ENCODE measurements at regions not wholly inside any gene's neighbourhood (a gene's known extent, or its start where the extent isn't known, plus 50 kb on each side); places are given as distances from the start of the nearest gene placed in this dataset.

DNA sequence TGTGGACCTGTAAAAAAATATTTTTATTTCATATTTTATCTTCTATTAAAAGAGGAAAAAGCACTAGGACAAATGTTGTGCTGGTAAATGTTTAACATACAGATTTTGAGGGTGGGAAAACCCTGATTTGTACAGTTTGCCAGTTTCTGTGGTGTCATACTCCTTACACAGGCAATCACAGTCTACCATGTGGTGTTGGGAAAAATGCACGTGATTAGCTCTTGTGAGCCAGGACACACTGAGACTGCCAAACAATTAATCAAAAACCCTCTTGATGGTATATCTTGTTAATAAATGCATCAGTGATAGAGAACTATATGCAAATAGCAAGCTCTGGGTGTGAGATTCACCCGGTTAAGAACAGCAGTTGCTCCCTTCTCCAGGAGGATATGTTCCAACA, 136.5 kb upstream of the ZC3H11B start:
- Histone ChIP-seq H3K27me3 (ENCODE audit: control insufficient read depth, insufficient read depth, low read length) (no peaks in the 10 kb centered on the region), H3K4me3 (ENCODE audit: low read depth, low read length) (no peak overlapping the region), H3K27ac (ENCODE audit: low read depth, low read length) (no peak overlapping the region), H3K4me1 (ENCODE audit: control insufficient read depth, insufficient read depth, low read length) (no peaks in the 10 kb centered on the region; the same call in 1 of the 2 replicates), H3K9me3 (ENCODE audit: control insufficient read depth, insufficient read depth, low read depth, low read length) (no peaks in the 10 kb centered on the region), H3K36me3 (ENCODE audit: control insufficient read depth, insufficient read depth, low read length) (no peaks in the 10 kb centered on the region), H3K9ac (ENCODE audit: low read length) (no peak overlapping the region)

GRCh38 chr1:219746141-219746540, 133.2 kb upstream of the ZC3H11B start:
- no peak overlapping the region for H3K27ac ChIP-seq (ENCODE audit: low read depth, low read length)
- H3K4me3 ChIP-seq (ENCODE audit: low read depth, low read length) = no peak overlapping the region
- no peak overlapping the region for H3K9ac ChIP-seq (ENCODE audit: low read length)
- H3K4me1 ChIP-seq (ENCODE audit: control insufficient read depth, insufficient read depth, low read length) = no peaks in the 10 kb centered on the region; the same call in 1 of the 2 replicates
- H3K9me3 ChIP-seq (ENCODE audit: control insufficient read depth, insufficient read depth, low read depth, low read length) = no peaks in the 10 kb centered on the region
- no peaks in the 10 kb centered on the region for H3K27me3 ChIP-seq (ENCODE audit: control insufficient read depth, insufficient read depth, low read length)
- H3K36me3 ChIP-seq (ENCODE audit: control insufficient read depth, insufficient read depth, low read length) = no peaks in the 10 kb centered on the region

GRCh38 chr1:219744652-219745469, 132.0 kb upstream of the ZC3H11B start:
- no peaks in the 10 kb centered on the region for H3K9me3 ChIP-seq (ENCODE audit: control insufficient read depth, insufficient read depth, low read depth, low read length)
- H3K27ac ChIP-seq (ENCODE audit: low read depth, low read length) = no peak overlapping the region
- H3K36me3 ChIP-seq (ENCODE audit: control insufficient read depth, insufficient read depth, low read length) = no peaks in the 10 kb centered on the region
- H3K27me3 ChIP-seq (ENCODE audit: control insufficient read depth, insufficient read depth, low read length) = no peaks in the 10 kb centered on the region
- no peak overlapping the region for H3K4me3 ChIP-seq (ENCODE audit: low read depth, low read length)
- H3K4me1 ChIP-seq (ENCODE audit: control insufficient read depth, insufficient read depth, low read length) = no peaks in the 10 kb centered on the region; the same call in 1 of the 2 replicates
- H3K9ac ChIP-seq (ENCODE audit: low read length) = no peak overlapping the region

GRCh38 chr1:219741011-219741970, 128.4 kb upstream of the ZC3H11B start:
- H3K9ac ChIP-seq (ENCODE audit: low read length) = no peak overlapping the region
- no peak overlapping the region for H3K4me3 ChIP-seq (ENCODE audit: low read depth, low read length)
- H3K27me3 ChIP-seq (ENCODE audit: control insufficient read depth, insufficient read depth, low read length) = no peaks in the 10 kb centered on the region

GRCh38 chr1:219733511-219734174, 120.7 kb upstream of the ZC3H11B start:
- Histone ChIP-seq H3K4me3 (ENCODE audit: low read depth, low read length) (no peak overlapping the region), H3K27me3 (ENCODE audit: control insufficient read depth, insufficient read depth, low read length) (no peaks in the 10 kb centered on the region), H3K4me1 (ENCODE audit: control insufficient read depth, insufficient read depth, low read length) (no peaks in the 10 kb centered on the region), H3K9me3 (ENCODE audit: control insufficient read depth, insufficient read depth, low read depth, low read length) (no peaks in the 10 kb centered on the region), H3K27ac (ENCODE audit: low read depth, low read length) (no peak overlapping the region), H3K9ac (ENCODE audit: low read length) (no peak overlapping the region), H3K36me3 (ENCODE audit: control insufficient read depth, insufficient read depth, low read length) (no peaks in the 10 kb centered on the region)

More at GRCh38 chr1:219741011-219741970, 128.4 kb upstream of the ZC3H11B start:
- H3K4me1 ChIP-seq (ENCODE audit: control insufficient read depth, insufficient read depth, low read length) = no peaks in the 10 kb centered on the region
- H3K27ac ChIP-seq (ENCODE audit: low read depth, low read length) = no peak overlapping the region
- no peaks in the 10 kb centered on the region for H3K36me3 ChIP-seq (ENCODE audit: control insufficient read depth, insufficient read depth, low read length)
- H3K9me3 ChIP-seq (ENCODE audit: control insufficient read depth, insufficient read depth, low read depth, low read length) = no peaks in the 10 kb centered on the region

DNA sequence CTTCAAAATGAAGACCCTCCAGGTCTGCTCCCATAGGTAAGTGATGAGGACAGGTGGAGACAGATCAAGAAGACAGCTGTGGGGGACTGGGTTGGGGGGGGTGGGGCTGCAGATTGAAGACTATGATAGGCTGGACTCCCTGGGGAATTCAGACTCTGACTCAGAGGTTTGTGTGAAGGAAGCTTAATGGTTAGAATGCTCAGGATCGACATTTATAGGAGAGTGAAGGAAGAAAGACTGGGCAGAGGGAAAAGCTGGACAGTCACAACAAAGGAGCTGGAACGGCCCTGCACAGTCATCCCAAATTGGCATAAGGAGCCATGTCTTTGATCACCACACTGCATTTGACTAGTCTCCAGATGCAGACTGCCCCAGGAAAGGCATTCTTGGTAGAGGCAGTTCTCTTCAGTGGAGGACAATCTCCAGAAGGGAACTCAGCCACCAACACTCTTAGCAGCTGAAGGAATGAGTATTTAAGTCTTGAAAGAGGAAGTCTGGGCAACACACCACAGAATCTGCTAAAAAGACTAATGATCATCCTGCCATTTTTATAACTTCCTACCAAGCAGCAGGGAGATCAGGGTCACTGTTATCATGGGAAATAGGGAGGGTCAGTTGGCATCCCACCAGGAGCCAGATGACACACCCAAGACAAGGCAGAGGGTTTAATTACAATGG, 120.0 kb upstream of the ZC3H11B start:
- Histone ChIP-seq H3K27me3 (ENCODE audit: control insufficient read depth, insufficient read depth, low read length) (no peaks in the 10 kb centered on the region), H3K9ac (ENCODE audit: low read length) (no peak overlapping the region), H3K9me3 (ENCODE audit: control insufficient read depth, insufficient read depth, low read depth, low read length) (no peaks in the 10 kb centered on the region), H3K27ac (ENCODE audit: low read depth, low read length) (no peak overlapping the region), H3K4me1 (ENCODE audit: control insufficient read depth, insufficient read depth, low read length) (no peaks in the 10 kb centered on the region), H3K36me3 (ENCODE audit: control insufficient read depth, insufficient read depth, low read length) (no peaks in the 10 kb centered on the region), H3K4me3 (ENCODE audit: low read depth, low read length) (no peak overlapping the region)

DNA sequence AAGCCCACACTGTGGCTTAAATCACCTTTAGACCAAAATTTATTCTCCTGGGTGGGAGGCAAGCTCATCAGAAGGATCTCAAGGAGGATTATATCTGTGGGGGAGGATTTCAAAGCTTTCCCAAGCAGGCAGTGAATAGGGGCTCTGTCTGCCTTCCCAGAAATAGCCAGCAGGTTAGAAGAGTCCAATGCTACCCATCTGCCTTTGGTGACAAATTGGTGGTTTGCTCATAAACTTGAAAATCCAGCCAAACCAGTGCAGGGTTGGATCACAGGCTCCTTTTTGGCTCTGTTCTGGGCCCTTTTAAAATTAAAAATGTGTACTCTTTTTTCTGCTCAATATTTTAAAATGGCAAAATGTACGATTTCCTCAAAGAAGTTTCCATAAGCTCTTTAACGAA, 118.9 kb upstream of the ZC3H11B start:
- Histone ChIP-seq H3K9ac (ENCODE audit: low read length) (no peak overlapping the region), H3K36me3 (ENCODE audit: control insufficient read depth, insufficient read depth, low read length) (no peaks in the 10 kb centered on the region), H3K4me1 (ENCODE audit: control insufficient read depth, insufficient read depth, low read length) (no peaks in the 10 kb centered on the region), H3K4me3 (ENCODE audit: low read depth, low read length) (no peak overlapping the region), H3K27ac (ENCODE audit: low read depth, low read length) (no peak overlapping the region), H3K9me3 (ENCODE audit: control insufficient read depth, insufficient read depth, low read depth, low read length) (peaks cover 2% of the 10 kb centered on the region; the same call in 1 of the 2 replicates), H3K27me3 (ENCODE audit: control insufficient read depth, insufficient read depth, low read length) (no peaks in the 10 kb centered on the region)

DNA sequence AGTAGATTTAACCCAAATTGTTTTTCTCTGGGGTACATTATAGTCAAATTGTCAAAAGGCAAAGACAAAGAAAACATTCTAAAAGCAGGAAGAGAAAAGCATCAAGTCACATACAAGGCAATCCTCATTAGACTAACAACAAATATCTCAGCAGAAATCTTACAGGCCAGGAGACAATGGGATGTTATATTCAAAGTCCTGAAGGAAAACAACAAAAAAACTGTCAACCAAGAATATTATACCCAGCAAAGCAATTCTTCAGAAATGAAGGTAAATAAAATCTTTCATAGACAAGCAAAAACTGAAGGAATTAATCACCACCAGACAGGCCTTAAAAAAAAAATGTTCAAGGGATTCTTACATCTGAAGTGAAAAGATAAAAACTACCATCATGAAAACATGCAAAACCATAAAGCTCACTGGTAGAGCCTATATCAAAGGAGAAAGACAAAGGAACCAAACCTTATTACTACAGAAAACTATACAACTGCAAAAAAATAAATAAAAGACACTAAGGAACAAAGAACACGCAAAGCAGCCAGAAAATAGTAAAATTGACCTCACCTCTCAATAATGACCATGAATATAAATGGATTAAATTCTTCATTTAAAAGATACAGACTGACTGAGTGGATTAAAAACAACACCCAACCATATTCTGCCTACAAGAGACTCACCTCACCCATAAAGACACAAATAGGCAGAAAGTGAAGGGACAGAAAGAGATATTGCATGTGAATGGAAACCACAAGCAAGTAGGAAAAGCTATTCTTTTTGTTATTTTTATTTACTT, 113.8 kb upstream of the ZC3H11B start:
- Histone ChIP-seq H3K4me1 (ENCODE audit: control insufficient read depth, insufficient read depth, low read length) (no peaks in the 10 kb centered on the region), H3K9me3 (ENCODE audit: control insufficient read depth, insufficient read depth, low read depth, low read length) (peaks cover 15% of the 10 kb centered on the region; the same call in 1 of the 2 replicates), H3K36me3 (ENCODE audit: control insufficient read depth, insufficient read depth, low read length) (no peaks in the 10 kb centered on the region), H3K4me3 (ENCODE audit: low read depth, low read length) (no peak overlapping the region), H3K27ac (ENCODE audit: low read depth, low read length) (no peak overlapping the region), H3K9ac (ENCODE audit: low read length) (no peak overlapping the region), H3K27me3 (ENCODE audit: control insufficient read depth, insufficient read depth, low read length) (no peaks in the 10 kb centered on the region)

GRCh38 chr1:219724440-219724839, 111.5 kb upstream of the ZC3H11B start:
- no peak overlapping the region for H3K27ac ChIP-seq (ENCODE audit: low read depth, low read length)
- H3K9me3 ChIP-seq (ENCODE audit: control insufficient read depth, insufficient read depth, low read depth, low read length) = peaks cover 15% of the 10 kb centered on the region; the same call in 1 of the 2 replicates
- H3K27me3 ChIP-seq (ENCODE audit: control insufficient read depth, insufficient read depth, low read length) = no peaks in the 10 kb centered on the region
- no peak overlapping the region for H3K4me3 ChIP-seq (ENCODE audit: low read depth, low read length)
- no peaks in the 10 kb centered on the region for H3K36me3 ChIP-seq (ENCODE audit: control insufficient read depth, insufficient read depth, low read length)
- H3K4me1 ChIP-seq (ENCODE audit: control insufficient read depth, insufficient read depth, low read length) = no peaks in the 10 kb centered on the region
- H3K9ac ChIP-seq (ENCODE audit: low read length) = no peak overlapping the region

- peaks cover 7% of the 10 kb centered on the region for H3K4me1 ChIP-seq (ENCODE audit: control insufficient read depth, insufficient read depth, low read length)
- no peak overlapping the region for H3K27ac ChIP-seq (ENCODE audit: low read depth, low read length)
- no peaks in the 10 kb centered on the region for H3K27me3 ChIP-seq (ENCODE audit: control insufficient read depth, insufficient read depth, low read length)
Observed at GRCh38 chr1:219717536-219717935, 104.6 kb upstream of the ZC3H11B start.

More at GRCh38 chr1:219717536-219717935, 104.6 kb upstream of the ZC3H11B start:
- H3K9ac ChIP-seq (ENCODE audit: low read length) = no peak overlapping the region
- H3K36me3 ChIP-seq (ENCODE audit: control insufficient read depth, insufficient read depth, low read length) = no peaks in the 10 kb centered on the region
- no peaks in the 10 kb centered on the region for H3K9me3 ChIP-seq (ENCODE audit: control insufficient read depth, insufficient read depth, low read depth, low read length)
- H3K4me3 ChIP-seq (ENCODE audit: low read depth, low read length) = no peak overlapping the region
